ENCODE measurements at regions not wholly inside any gene's neighbourhood (a gene's known extent, or its start where the extent isn't known, plus 50 kb on each side); places are given as distances from the start of the nearest gene placed in this dataset.

DNA sequence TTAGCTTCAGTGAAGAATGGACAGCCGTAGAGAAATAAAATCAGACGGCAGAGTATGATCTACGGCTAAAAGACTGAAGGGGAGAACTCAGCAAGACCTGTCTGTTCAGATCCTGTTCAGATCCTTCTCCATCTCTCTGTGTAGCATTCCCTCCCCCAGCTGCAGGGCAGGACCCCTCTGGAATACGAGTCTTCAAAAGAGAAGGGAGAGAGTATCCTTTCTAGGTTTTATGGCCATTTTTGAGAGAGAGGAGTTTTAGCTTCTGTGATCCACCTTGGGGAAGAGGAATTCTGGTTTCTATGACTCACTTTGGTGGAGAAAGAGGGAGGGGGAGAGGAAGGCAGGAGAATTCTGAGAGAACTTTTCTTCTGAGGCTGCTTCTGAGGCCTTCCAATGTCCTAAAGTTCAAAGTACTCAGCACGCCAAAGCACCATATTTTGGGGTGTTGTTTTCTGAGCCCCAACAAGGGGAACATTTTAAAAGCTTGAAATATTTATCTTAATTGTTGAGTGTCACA, 194.4 kb upstream of the TLE4 start:
- Mint-ChIP-seq H3K4me3 (no peak overlapping the region), H3K9me3 (ENCODE audit: low read depth) (peaks cover 2% of the 10 kb centered on the region), H3K27ac (no peak overlapping the region), H3K36me3 (ENCODE audit: low read depth) (no peaks in the 10 kb centered on the region), H3K4me1 (no peaks in the 10 kb centered on the region), H3K27me3 (no peaks in the 10 kb centered on the region)
- POLR2A ChIA-PET: no interaction called here
- intact Hi-C loops (cut with DNase I, micrococcal nuclease): no loop called here
- CTCF ChIA-PET: no interaction called here
- no peak for DNase-seq
- no peak for ATAC-seq

DNA sequence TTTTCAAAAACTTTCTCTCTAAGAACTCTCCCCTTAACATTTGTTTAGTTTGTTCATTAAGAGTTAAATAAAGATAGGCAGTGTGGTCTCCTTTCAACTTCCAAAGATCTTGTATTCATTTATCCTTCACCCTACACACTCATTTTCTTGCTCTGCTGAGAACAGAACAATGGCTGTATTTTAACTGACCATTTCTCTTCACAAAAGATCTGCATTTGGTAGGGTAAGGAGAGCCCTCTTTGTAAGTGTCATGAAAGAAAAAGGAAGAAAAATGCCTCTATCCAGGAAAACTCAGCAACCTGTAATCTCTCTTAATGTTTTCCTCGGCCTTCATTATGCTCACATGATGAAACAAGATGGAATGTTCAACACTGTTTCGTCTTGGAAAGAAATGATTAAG, 193.7 kb upstream of the TLE4 start:
- Mint-ChIP-seq H3K36me3 (ENCODE audit: low read depth) (no peaks in the 10 kb centered on the region), H3K27ac (no peak overlapping the region), H3K9me3 (ENCODE audit: low read depth) (peaks cover 2% of the 10 kb centered on the region), H3K4me3 (no peak overlapping the region), H3K4me1 (no peaks in the 10 kb centered on the region), H3K27me3 (no peaks in the 10 kb centered on the region)
- DNase-seq (no peak), ATAC-seq (no peak)
- CTCF ChIA-PET: no interaction called here
- intact Hi-C loops (cut with DNase I, micrococcal nuclease): no loop called here
- POLR2A ChIA-PET: no interaction called here

GRCh38 chr9:79382044-79382443, 189.7 kb upstream of the TLE4 start:
- H3K36me3 Mint-ChIP-seq (ENCODE audit: low read depth): no peaks in the 10 kb centered on the region
- no peak overlapping the region for H3K27ac Mint-ChIP-seq
- no peaks in the 10 kb centered on the region for H3K27me3 Mint-ChIP-seq
- ChIA-PET POLR2A (no interaction called here), CTCF (no interaction called here)
- intact Hi-C loops (cut with DNase I, micrococcal nuclease): no loop called here
- H3K4me1 Mint-ChIP-seq: no peaks in the 10 kb centered on the region
- DNase-seq (no peak), ATAC-seq (no peak)
- peaks cover 2% of the 10 kb centered on the region for H3K9me3 Mint-ChIP-seq (ENCODE audit: low read depth)
- no peak overlapping the region for H3K4me3 Mint-ChIP-seq

- peak; percentile 33 for ATAC-seq
- H3K36me3 Mint-ChIP-seq (ENCODE audit: low read depth): no peaks in the 10 kb centered on the region
- H3K4me3 Mint-ChIP-seq: no peak overlapping the region
- intact Hi-C loops (cut with DNase I, micrococcal nuclease): no loop called here
- peaks cover 2% of the 10 kb centered on the region for H3K27me3 Mint-ChIP-seq
- DNase-seq: peak; percentile 16
- H3K9me3 Mint-ChIP-seq (ENCODE audit: low read depth): peaks cover 2% of the 10 kb centered on the region
- ChIA-PET CTCF (no interaction called here), POLR2A (no interaction called here)
- no peaks in the 10 kb centered on the region for H3K4me1 Mint-ChIP-seq
- H3K27ac Mint-ChIP-seq: no peak overlapping the region
Measured at GRCh38 chr9:79382458-79382857, 189.3 kb upstream of the TLE4 start.

DNA sequence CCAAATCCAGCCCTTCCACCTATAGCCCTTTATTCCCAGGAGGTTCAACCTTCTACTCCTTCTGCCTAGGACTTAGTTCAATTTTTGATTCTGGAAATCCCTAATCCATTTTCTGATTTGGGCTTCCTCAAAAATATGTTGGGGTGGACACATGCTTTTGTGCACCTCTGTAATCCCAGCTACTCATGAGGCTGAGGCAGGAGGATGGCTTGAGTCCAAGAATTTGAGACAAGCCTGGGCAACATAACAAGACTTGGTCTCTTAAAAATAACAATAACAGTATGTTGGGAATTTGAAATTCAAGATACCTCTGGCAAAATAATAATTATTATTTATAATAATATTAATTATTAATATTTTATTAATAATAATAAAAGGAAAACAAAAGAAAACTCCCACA, 188.7 kb upstream of the TLE4 start:
- CTCF ChIA-PET: no interaction called here
- POLR2A ChIA-PET: no interaction called here
- Mint-ChIP-seq H3K36me3 (ENCODE audit: low read depth) (no peaks in the 10 kb centered on the region), H3K9me3 (ENCODE audit: low read depth) (peaks cover 2% of the 10 kb centered on the region), H3K27me3 (peaks cover 2% of the 10 kb centered on the region), H3K27ac (no peak overlapping the region), H3K4me3 (no peak overlapping the region), H3K4me1 (no peaks in the 10 kb centered on the region)
- intact Hi-C loops (cut with DNase I, micrococcal nuclease): no loop called here
- ATAC-seq (no peak), DNase-seq (no peak)

DNA sequence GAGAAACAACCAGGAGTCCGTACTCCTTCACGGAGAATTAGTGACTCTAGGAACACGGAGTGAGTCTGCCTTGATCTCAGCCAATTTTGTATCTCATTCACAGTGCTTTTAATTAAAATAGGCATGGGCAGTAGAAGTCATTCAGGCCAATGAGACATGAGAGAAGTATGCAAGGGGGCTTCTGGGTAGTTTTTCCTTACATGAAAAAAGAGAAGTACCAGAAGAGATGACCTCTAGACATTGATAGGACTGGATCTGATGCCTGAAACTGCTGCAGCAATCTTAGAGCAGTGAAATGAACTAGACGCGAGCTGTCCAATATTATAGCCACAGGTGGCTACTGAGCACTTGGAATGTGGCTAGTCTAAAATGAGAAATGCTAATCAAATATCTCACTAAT, 187.7 kb upstream of the TLE4 start:
- no peaks in the 10 kb centered on the region for H3K4me1 Mint-ChIP-seq

DNA sequence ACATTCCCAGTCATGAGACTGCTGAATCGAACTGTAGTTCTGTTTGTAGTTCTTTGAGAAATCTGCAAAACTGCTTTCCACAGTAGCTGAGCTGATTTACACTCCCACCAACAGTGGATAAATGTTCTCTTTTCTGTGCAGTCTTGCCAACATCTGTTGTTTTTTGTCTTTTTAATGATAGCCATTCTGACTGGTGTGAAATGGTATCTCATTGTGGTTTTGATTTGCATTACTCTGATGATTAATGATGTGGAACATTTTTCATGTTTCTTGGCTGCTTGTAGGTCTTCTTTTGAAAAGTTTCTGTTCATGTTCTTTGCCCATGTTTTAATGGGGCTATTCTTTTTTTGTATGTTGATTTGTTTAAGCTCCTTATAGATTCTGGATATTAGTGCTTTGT, 187.3 kb upstream of the TLE4 start:
- intact Hi-C loops (cut with DNase I, micrococcal nuclease): no loop called here
- Mint-ChIP-seq H3K4me1 (no peaks in the 10 kb centered on the region), H3K9me3 (ENCODE audit: low read depth) (peaks cover 2% of the 10 kb centered on the region), H3K36me3 (ENCODE audit: low read depth) (no peaks in the 10 kb centered on the region), H3K27ac (no peak overlapping the region), H3K4me3 (no peak overlapping the region), H3K27me3 (peaks cover 2% of the 10 kb centered on the region)
- ChIA-PET POLR2A (no interaction called here), CTCF (no interaction called here)
- no peak for ATAC-seq
- DNase-seq: no peak

More for the DNA sequence above, 187.7 kb upstream of the TLE4 start:
- H3K9me3 Mint-ChIP-seq (ENCODE audit: low read depth): peaks cover 2% of the 10 kb centered on the region
- H3K27ac Mint-ChIP-seq: no peak overlapping the region
- no peaks in the 10 kb centered on the region for H3K36me3 Mint-ChIP-seq (ENCODE audit: low read depth)
- no peak for DNase-seq
- CTCF ChIA-PET: no interaction called here
- ATAC-seq: no peak
- intact Hi-C loops (cut with DNase I, micrococcal nuclease): no loop called here
- H3K27me3 Mint-ChIP-seq: peaks cover 2% of the 10 kb centered on the region
- POLR2A ChIA-PET: no interaction called here
- no peak overlapping the region for H3K4me3 Mint-ChIP-seq

GRCh38 chr9:79387101-79387835, 184.5 kb upstream of the TLE4 start:
- intact Hi-C loops (cut with DNase I, micrococcal nuclease): no loop called here
- Mint-ChIP-seq H3K9me3 (ENCODE audit: low read depth) (no peaks in the 10 kb centered on the region), H3K36me3 (ENCODE audit: low read depth) (no peaks in the 10 kb centered on the region), H3K27me3 (peaks cover 3% of the 10 kb centered on the region), H3K4me1 (no peaks in the 10 kb centered on the region), H3K4me3 (no peak overlapping the region), H3K27ac (no peak overlapping the region)
- no peak for ATAC-seq
- ChIA-PET CTCF (no interaction called here), POLR2A (no interaction called here)
- DNase-seq: no peak

DNA sequence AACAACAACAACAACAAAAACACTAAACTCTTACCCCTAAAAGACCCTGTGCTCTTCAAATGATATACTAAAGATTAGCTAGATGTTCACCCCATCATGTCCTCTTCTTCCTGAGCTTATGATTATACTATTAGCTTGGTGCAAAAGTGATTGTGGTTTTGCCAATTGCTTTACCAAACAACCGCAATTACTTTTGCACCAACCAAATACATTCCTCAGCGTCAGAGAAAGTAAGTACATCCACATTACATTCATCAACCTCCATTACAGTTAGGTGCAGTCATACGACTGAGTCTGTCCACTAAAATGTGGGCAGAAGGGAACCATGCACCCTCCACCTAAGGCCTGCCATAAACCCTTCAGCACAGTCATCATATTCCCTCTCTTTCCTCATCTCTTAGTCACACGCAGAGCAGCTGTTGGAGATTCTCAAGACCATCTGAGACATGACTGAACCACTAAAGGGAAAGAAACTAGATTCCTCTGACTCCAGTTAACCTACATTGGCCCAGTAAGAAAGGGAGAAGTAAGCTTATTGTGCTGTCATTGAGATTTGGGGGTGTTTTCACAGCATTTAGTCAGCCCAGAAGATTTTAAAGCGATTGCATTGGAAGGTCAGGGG, 181.6 kb upstream of the TLE4 start:
- Mint-ChIP-seq H3K4me1 (no peaks in the 10 kb centered on the region), H3K4me3 (no peak overlapping the region), H3K27me3 (peaks cover 10% of the 10 kb centered on the region), H3K9me3 (ENCODE audit: low read depth) (no peaks in the 10 kb centered on the region), H3K27ac (no peak overlapping the region), H3K36me3 (ENCODE audit: low read depth) (no peaks in the 10 kb centered on the region)
- CTCF ChIA-PET: interaction anchor here (1.0 kb wide), 1 partner anchor 30 kb away, joined by 3 read pairs; no protein-coding TSS in a partner anchor
- POLR2A ChIA-PET: no interaction called here
- DNase-seq (no peak), ATAC-seq (no peak)
- intact Hi-C loops (cut with DNase I, micrococcal nuclease): no loop called here

- no peaks in the 10 kb centered on the region for H3K9me3 Mint-ChIP-seq (ENCODE audit: low read depth)
- no peak overlapping the region for H3K4me3 Mint-ChIP-seq
- DNase-seq (no peak), ATAC-seq (no peak)
- no peaks in the 10 kb centered on the region for H3K4me1 Mint-ChIP-seq
- H3K27ac Mint-ChIP-seq: no peak overlapping the region
- no peaks in the 10 kb centered on the region for H3K36me3 Mint-ChIP-seq (ENCODE audit: low read depth)
- peaks cover 10% of the 10 kb centered on the region for H3K27me3 Mint-ChIP-seq
- ChIA-PET CTCF (no interaction called here), POLR2A (no interaction called here)
- intact Hi-C loops (cut with DNase I, micrococcal nuclease): no loop called here
Measured at GRCh38 chr9:79390781-79391770, 180.7 kb upstream of the TLE4 start.

- no peak overlapping the region for H3K27ac Mint-ChIP-seq
- no peaks in the 10 kb centered on the region for H3K9me3 Mint-ChIP-seq (ENCODE audit: low read depth)
- no peaks in the 10 kb centered on the region for H3K4me1 Mint-ChIP-seq
- H3K36me3 Mint-ChIP-seq (ENCODE audit: low read depth): no peaks in the 10 kb centered on the region
- ATAC-seq (no peak), DNase-seq (no peak)
- no peak overlapping the region for H3K4me3 Mint-ChIP-seq
- ChIA-PET POLR2A (no interaction called here), CTCF (interaction anchor here (0.7 kb wide), 1 partner anchor 205 kb away, joined by 4 read pairs; no protein-coding TSS in a partner anchor)
- H3K27me3 Mint-ChIP-seq: peaks cover 8% of the 10 kb centered on the region
- intact Hi-C loops (cut with DNase I, micrococcal nuclease): no loop called here
Measured at GRCh38 chr9:79395228-79395627, 176.5 kb upstream of the TLE4 start.
